ENCODE measurements at regions not wholly inside any gene's neighbourhood (a gene's known extent, or its start where the extent isn't known, plus 50 kb on each side); places are given as distances from the start of the nearest gene placed in this dataset.
"Not testable (repeated sequence)": the region's sequence is repeated elsewhere in the genome, so short reads cannot be mapped to it uniquely, and the experiment has no call there.

- no peaks in the 10 kb centered on the region for H4K20me1 ChIP-seq (ENCODE audit: insufficient read depth, low read length)
- no peaks in the 10 kb centered on the region for H3K9me2 ChIP-seq (ENCODE audit: low read depth, low read length)
- H3F3A ChIP-seq (ENCODE audit: insufficient read depth, low read length) = no peaks in the 10 kb centered on the region
- H3K4me2 ChIP-seq (ENCODE audit: low read length) = no peak overlapping the region
- no peaks in the 10 kb centered on the region for H3K36me3 ChIP-seq (ENCODE audit: insufficient read depth, low read length)
- TF ChIP-seq EZH2 (IDR thresholded peaks at IDR 0.05; ENCODE audit: borderline replicate concordance, low read length) = no peak
- TF ChIP-seq, protein P1, sequence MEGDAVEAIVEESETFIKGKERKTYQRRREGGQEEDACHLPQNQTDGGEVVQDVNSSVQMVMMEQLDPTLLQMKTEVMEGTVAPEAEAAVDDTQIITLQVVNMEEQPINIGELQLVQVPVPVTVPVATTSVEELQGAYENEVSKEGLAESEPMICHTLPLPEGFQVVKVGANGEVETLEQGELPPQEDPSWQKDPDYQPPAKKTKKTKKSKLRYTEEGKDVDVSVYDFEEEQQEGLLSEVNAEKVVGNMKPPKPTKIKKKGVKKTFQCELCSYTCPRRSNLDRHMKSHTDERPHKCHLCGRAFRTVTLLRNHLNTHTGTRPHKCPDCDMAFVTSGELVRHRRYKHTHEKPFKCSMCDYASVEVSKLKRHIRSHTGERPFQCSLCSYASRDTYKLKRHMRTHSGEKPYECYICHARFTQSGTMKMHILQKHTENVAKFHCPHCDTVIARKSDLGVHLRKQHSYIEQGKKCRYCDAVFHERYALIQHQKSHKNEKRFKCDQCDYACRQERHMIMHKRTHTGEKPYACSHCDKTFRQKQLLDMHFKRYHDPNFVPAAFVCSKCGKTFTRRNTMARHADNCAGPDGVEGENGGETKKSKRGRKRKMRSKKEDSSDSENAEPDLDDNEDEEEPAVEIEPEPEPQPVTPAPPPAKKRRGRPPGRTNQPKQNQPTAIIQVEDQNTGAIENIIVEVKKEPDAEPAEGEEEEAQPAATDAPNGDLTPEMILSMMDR (IDR thresholded peaks at IDR 0.05; ENCODE audit: low read length) = no peak
- H3K4me3 ChIP-seq (ENCODE audit: low read depth, low read length, poor library complexity, severe bottlenecking) = no peak overlapping the region
- no peak overlapping the region for H3K9ac ChIP-seq (ENCODE audit: low read length)
- H2AFZ ChIP-seq (ENCODE audit: low read length) = no peak overlapping the region
- no peaks in the 10 kb centered on the region for H3K4me1 ChIP-seq (ENCODE audit: insufficient read depth, low read length, severe bottlenecking)
- H3K79me2 ChIP-seq (ENCODE audit: insufficient read depth, low read length) = no peaks in the 10 kb centered on the region
- H3K27ac ChIP-seq (ENCODE audit: low read depth, low read length, poor library complexity, severe bottlenecking) = no peak overlapping the region
- H3K27me3 ChIP-seq (ENCODE audit: insufficient read depth, low read length) = no peaks in the 10 kb centered on the region
- H3K9me3 ChIP-seq (ENCODE audit: low read length) = no peaks in the 10 kb centered on the region
These were observed 134.5 kb upstream of the KCNE2 start for GRCh38 chr21:34229353-34229752.

DNA sequence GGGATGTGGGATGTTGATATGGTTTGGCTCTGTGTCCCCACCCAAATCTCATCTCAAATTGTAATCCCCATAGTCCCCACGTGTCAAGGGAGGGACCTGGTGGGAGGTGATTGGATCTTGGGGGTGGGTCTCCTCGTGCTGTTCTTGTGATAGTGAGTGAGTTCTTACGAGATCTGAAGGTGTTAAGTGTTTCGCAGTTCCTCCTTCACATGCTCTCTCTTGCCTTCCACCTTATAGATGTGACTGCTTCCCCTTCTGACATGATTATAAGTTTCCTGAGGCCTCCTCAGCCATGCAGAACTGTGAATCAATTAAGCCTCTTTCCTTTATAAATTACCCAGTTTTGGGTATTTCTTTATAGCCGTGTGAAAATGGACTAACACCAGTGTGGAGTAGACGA lies 130.1 kb upstream of the KCNE2 start:
- not testable (repeated sequence) for H4K20me1 ChIP-seq (ENCODE audit: insufficient read depth, low read length); H3K27me3 ChIP-seq (ENCODE audit: insufficient read depth, low read length); H3K79me2 ChIP-seq (ENCODE audit: insufficient read depth, low read length); H3K9ac ChIP-seq (ENCODE audit: low read length); H3K9me3 ChIP-seq (ENCODE audit: low read length); H3K9me2 ChIP-seq (ENCODE audit: low read depth, low read length); H3K27ac ChIP-seq (ENCODE audit: low read depth, low read length, poor library complexity, severe bottlenecking); H2AFZ ChIP-seq (ENCODE audit: low read length); H3F3A ChIP-seq (ENCODE audit: insufficient read depth, low read length); H3K4me3 ChIP-seq (ENCODE audit: low read depth, low read length, poor library complexity, severe bottlenecking); H3K4me1 ChIP-seq (ENCODE audit: insufficient read depth, low read length, severe bottlenecking); H3K4me2 ChIP-seq (ENCODE audit: low read length); H3K36me3 ChIP-seq (ENCODE audit: insufficient read depth, low read length)

GRCh38 chr21:34235514-34235913 lies 128.3 kb upstream of the KCNE2 start:
- Histone ChIP-seq H3K36me3 (ENCODE audit: insufficient read depth, low read length) (no peaks in the 10 kb centered on the region), H3K9me3 (ENCODE audit: low read length) (no peaks in the 10 kb centered on the region), H3K4me2 (ENCODE audit: low read length) (no peak overlapping the region), H3K9me2 (ENCODE audit: low read depth, low read length) (no peaks in the 10 kb centered on the region), H3K9ac (ENCODE audit: low read length) (no peak overlapping the region), H3K4me1 (ENCODE audit: insufficient read depth, low read length, severe bottlenecking) (no peaks in the 10 kb centered on the region), H3K4me3 (ENCODE audit: low read depth, low read length, poor library complexity, severe bottlenecking) (no peak overlapping the region), H2AFZ (ENCODE audit: low read length) (no peak overlapping the region), H4K20me1 (ENCODE audit: insufficient read depth, low read length) (no peaks in the 10 kb centered on the region), H3K79me2 (ENCODE audit: insufficient read depth, low read length) (no peaks in the 10 kb centered on the region), H3F3A (ENCODE audit: insufficient read depth, low read length) (no peaks in the 10 kb centered on the region), H3K27ac (ENCODE audit: low read depth, low read length, poor library complexity, severe bottlenecking) (no peak overlapping the region), H3K27me3 (ENCODE audit: insufficient read depth, low read length) (no peaks in the 10 kb centered on the region)
- TF ChIP-seq EZH2 (IDR thresholded peaks at IDR 0.05; ENCODE audit: borderline replicate concordance, low read length) = no peak
- TF ChIP-seq, protein P1 (IDR thresholded peaks at IDR 0.05; ENCODE audit: low read length) = no peak

- no peaks in the 10 kb centered on the region; the same call in 1 of the 2 replicates for H3K27me3 ChIP-seq (ENCODE audit: insufficient read depth, low read length)
- H3K4me2 ChIP-seq (ENCODE audit: low read length) = no peak overlapping the region
- no peak for TF ChIP-seq EZH2 (IDR thresholded peaks at IDR 0.05; ENCODE audit: borderline replicate concordance, low read length)
- TF ChIP-seq, protein P1 (IDR thresholded peaks at IDR 0.05; ENCODE audit: low read length) = no peak
- no peak overlapping the region for H3K4me3 ChIP-seq (ENCODE audit: low read depth, low read length, poor library complexity, severe bottlenecking)
- no peak overlapping the region for H2AFZ ChIP-seq (ENCODE audit: low read length)
- no peaks in the 10 kb centered on the region for H3K36me3 ChIP-seq (ENCODE audit: insufficient read depth, low read length)
- no peaks in the 10 kb centered on the region for H3K9me3 ChIP-seq (ENCODE audit: low read length)
- H3K9ac ChIP-seq (ENCODE audit: low read length) = no peak overlapping the region
- no peak overlapping the region for H3K27ac ChIP-seq (ENCODE audit: low read depth, low read length, poor library complexity, severe bottlenecking)
- no peaks in the 10 kb centered on the region for H3K9me2 ChIP-seq (ENCODE audit: low read depth, low read length)
- no peaks in the 10 kb centered on the region for H3K79me2 ChIP-seq (ENCODE audit: insufficient read depth, low read length)
- H3F3A ChIP-seq (ENCODE audit: insufficient read depth, low read length) = no peaks in the 10 kb centered on the region
- no peaks in the 10 kb centered on the region for H4K20me1 ChIP-seq (ENCODE audit: insufficient read depth, low read length)
- no peaks in the 10 kb centered on the region for H3K4me1 ChIP-seq (ENCODE audit: insufficient read depth, low read length, severe bottlenecking)
These were observed 120.8 kb upstream of the KCNE2 start for GRCh38 chr21:34242973-34243372.
